UCSD-AML1 (cell line): ENCODE measurements at regions not wholly inside any gene's neighbourhood (a gene's known extent, or its start where the extent isn't known, plus 50 kb on each side); places are given as distances from the start of the nearest gene placed in this dataset.
"Not testable (repeated sequence)": the region's sequence is repeated elsewhere in the genome, so short reads cannot be mapped to it uniquely, and the experiment has no call there.

Experiments
- DNase-seq: peaks from one replicate; lab custom pipeline; 2025; ENCODE audit not compliant: unreplicated experiment; lab: John Stamatoyannopoulos, UW

GRCh38 chr1:87398641-87399040 lies 70.0 kb downstream of the LMO4 start:
- no peak for DNase-seq

DNA sequence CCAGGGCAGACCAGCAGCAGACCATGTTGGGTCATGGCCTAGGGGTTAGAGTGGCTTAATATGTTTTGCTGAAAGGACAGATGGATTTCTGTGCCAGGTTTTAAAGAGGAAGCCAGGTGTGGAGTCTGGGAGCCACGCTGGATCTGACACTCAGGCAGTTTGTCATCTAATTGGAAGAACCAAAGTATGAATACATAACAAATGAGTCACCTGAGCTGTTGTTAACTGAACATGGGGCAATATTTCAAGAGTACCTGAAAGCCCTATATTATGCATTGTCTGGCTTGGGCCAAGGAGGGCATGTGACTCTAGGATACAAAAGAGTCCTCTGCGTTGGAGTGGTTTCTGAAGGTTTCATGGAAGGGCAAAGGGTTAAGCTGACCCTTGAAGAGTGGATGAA lies 70.6 kb downstream of the LMO4 start:
- DNase-seq: no peak

GRCh38 chr1:87399701-87400100 lies 71.0 kb downstream of the LMO4 start:
- no peak for DNase-seq

DNA sequence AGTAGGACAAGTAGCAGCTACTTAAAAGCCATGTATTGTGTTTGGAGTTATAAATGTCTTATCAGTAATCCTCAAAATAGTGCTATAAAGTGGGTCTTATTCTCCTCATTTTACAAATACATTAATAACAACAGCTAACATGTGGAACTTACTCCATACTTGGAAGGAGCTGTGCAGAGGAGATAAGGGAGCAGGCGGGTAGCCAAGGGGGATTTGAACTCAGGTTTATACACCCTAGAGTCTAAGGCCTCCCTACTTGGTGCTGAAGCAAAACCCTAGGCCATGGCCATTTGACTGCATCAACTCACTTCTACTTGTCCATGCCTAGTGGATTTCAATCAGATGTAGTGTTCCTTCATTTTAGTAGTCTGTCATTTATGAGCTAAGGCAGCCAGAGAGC lies 72.1 kb downstream of the LMO4 start:
- no peak for DNase-seq

- no peak for DNase-seq
Observed at GRCh38 chr1:87402241-87403002, 73.7 kb downstream of the LMO4 start.

GRCh38 chr1:87403061-87403820 lies 74.6 kb downstream of the LMO4 start:
- DNase-seq: no peak

DNA sequence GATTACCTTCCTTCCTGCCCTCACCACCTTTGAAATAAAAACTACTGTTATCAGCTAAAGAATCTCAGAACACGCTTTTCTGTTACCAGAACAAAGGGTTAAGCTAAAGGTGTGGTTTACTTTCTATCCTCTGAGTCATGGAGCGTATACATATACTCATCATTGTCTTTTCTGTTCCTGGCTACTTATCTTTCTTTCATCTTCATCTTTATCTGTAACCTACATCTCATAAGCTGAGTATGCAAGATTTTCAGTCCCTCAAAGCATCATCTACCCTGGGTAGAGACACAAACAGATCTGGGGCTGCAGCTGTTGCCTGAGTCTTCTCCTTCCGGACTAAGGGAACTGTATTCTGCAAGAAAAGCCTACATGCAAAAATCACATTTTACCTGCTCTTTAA lies 75.6 kb downstream of the LMO4 start:
- no peak for DNase-seq

- DNase-seq: no peak
Observed at GRCh38 chr1:87408665-87409248, 80.1 kb downstream of the LMO4 start.

DNA sequence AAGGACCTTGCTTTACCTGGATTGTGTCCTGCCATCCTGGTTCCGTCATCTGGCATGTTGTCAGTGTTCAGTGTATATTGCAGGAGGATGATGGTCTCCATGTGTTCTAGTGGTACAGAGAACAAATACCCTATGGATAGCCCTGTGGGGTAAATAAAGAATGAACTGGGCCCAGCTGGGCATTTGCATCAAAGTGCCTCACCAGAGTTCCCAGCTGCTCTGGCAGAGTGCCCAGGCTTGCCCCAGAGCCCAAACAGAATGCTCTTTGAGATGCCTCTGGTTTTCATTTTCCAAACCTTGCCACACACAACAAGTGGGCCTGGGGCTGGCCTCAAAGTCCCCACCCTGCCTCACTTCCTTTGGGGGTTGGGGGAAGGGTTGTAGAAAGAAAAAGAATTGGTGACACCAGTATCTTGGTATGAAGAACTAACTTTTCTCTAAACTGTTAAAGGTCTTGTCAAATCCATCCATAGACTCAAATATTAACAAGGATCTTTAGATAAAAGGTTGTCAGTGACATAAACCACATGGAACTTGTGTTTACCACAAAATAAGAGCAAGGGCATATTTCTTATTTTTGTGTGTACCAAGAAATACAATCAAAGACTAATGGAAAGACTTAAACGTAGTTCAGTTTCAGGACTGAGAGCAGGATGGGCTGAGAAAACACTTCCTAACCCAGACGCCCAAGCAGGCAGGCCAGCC lies 82.2 kb downstream of the LMO4 start:
- DNase-seq: no peak

GRCh38 chr1:87413846-87414245 lies 85.2 kb downstream of the LMO4 start:
- DNase-seq: not testable (repeated sequence)

- no peak for DNase-seq
Observed at GRCh38 chr1:87418048-87418447, 89.4 kb downstream of the LMO4 start.

GRCh38 chr1:87421809-87422208 lies 93.1 kb downstream of the LMO4 start:
- no peak for DNase-seq

DNA sequence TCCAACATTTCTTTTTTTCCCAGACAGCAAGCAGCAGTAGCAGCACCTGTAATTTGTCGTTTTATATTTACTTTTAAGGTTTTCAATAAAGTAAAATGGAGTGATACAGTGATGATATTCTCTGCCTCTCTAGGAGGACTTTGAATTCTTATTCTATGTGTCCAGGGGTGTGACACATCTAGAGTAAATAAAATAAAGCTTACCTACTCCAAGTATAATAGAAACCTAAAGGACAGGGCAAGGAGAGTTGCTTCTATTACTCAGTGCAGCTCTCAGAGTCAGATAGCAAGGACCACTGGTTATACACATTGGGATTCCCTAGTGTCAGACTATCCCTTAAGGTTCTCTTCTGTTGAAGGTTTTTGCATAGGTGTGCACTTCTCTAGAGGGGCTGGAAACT lies 95.9 kb downstream of the LMO4 start:
- no peak for DNase-seq

- no peak for DNase-seq
Observed at GRCh38 chr1:87426463-87427249, 98.0 kb downstream of the LMO4 start.

- DNase-seq: no peak
Observed at GRCh38 chr1:87428367-87428766, 99.7 kb downstream of the LMO4 start.

GRCh38 chr1:87428883-87429282 lies 100.2 kb downstream of the LMO4 start:
- no peak for DNase-seq

GRCh38 chr1:87432685-87433084 lies 104.0 kb downstream of the LMO4 start:
- DNase-seq: no peak

DNA sequence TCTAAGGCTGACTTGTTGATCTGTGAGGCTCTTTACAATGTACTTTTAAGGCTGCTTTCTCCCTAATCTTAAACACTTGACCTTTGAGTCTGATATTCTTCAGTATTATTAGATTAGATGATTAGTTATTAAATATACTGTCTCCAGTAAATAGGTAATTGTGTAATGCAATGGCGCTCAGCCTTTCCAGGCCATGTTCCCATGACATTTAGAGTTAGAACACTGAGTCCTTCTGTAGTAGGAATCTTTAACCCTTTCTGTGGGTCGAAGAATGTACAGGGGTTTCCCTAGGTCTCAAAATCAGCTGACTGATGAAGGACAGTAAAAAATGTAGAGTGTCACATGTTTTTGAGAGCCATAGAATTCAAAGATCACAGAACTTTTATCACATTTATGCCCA lies 104.4 kb downstream of the LMO4 start:
- not testable (repeated sequence) for DNase-seq

- DNase-seq: no peak
Observed at GRCh38 chr1:87435484-87435883, 106.8 kb downstream of the LMO4 start.

DNA sequence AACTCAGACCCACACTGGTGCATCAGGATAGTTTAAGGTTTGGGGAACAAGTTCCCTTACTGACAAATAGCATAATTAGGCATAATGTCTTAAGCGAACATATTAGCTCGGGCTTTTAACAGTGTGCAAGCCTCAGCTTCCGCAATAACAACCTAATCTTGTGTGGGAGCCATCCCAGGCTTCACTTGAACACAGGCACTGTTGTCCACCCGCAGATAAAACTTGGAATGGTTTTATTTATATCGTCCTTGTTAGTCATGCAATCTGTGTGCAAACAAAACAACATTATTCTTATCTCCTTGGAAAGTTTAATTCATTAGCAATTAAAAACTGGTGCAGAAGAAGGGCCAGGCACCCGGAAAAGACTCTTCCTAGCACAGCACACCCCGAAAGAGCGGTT lies 107.4 kb downstream of the LMO4 start:
- DNase-seq: not testable (repeated sequence)

GRCh38 chr1:87436534-87436933 lies 107.9 kb downstream of the LMO4 start:
- DNase-seq: no peak
